ENCODE measurements at regions not wholly inside any gene's neighbourhood (a gene's known extent, or its start where the extent isn't known, plus 50 kb on each side); places are given as distances from the start of the nearest gene placed in this dataset.
"Not testable (repeated sequence)": the region's sequence is repeated elsewhere in the genome, so short reads cannot be mapped to it uniquely, and the experiment has no call there.

- in situ Hi-C loops (cut with HindIII; ENCODE audit: low sequenced_read_pairs) = no loop called here
Measured at GRCh38 chr6:126945812-126946360, 172.6 kb upstream of the RSPO3 start.

- in situ Hi-C loops (cut with HindIII; ENCODE audit: low sequenced_read_pairs) = no loop called here
Measured at GRCh38 chr6:126947070-126947469, 171.4 kb upstream of the RSPO3 start.

GRCh38 chr6:126949786-126950185, 168.7 kb upstream of the RSPO3 start:
- in situ Hi-C loops (cut with HindIII; ENCODE audit: low sequenced_read_pairs) = no loop called here

GRCh38 chr6:126955621-126956020, 162.8 kb upstream of the RSPO3 start:
- in situ Hi-C loops (cut with HindIII; ENCODE audit: low sequenced_read_pairs) = no loop called here

GRCh38 chr6:126957721-126958120, 160.8 kb upstream of the RSPO3 start:
- in situ Hi-C loops (cut with HindIII; ENCODE audit: low sequenced_read_pairs) = no loop called here

GRCh38 chr6:126959765-126960164, 158.7 kb upstream of the RSPO3 start:
- in situ Hi-C loops (cut with HindIII; ENCODE audit: low sequenced_read_pairs) = no loop called here

- in situ Hi-C loops (cut with HindIII; ENCODE audit: low sequenced_read_pairs) = no loop called here
Measured at GRCh38 chr6:126963077-126963809, 155.2 kb upstream of the RSPO3 start.

- in situ Hi-C loops (cut with HindIII; ENCODE audit: low sequenced_read_pairs) = no loop called here
Measured at GRCh38 chr6:126967296-126968005, 151.0 kb upstream of the RSPO3 start.

GRCh38 chr6:126976253-126976797, 142.1 kb upstream of the RSPO3 start:
- in situ Hi-C loops (cut with HindIII; ENCODE audit: low sequenced_read_pairs) = no loop called here

- in situ Hi-C loops (cut with HindIII; ENCODE audit: low sequenced_read_pairs) = no loop called here
Measured at GRCh38 chr6:126983779-126984178, 134.7 kb upstream of the RSPO3 start.

GRCh38 chr6:126988125-126988524, 130.3 kb upstream of the RSPO3 start:
- in situ Hi-C loops (cut with HindIII; ENCODE audit: low sequenced_read_pairs) = not testable (repeated sequence)

- in situ Hi-C loops (cut with HindIII; ENCODE audit: low sequenced_read_pairs) = no loop called here
Measured at GRCh38 chr6:127000631-127001030, 117.8 kb upstream of the RSPO3 start.

- in situ Hi-C loops (cut with HindIII; ENCODE audit: low sequenced_read_pairs) = no loop called here
Measured at GRCh38 chr6:127013865-127014264, 104.6 kb upstream of the RSPO3 start.

GRCh38 chr6:127015858-127016257, 102.6 kb upstream of the RSPO3 start:
- in situ Hi-C loops (cut with HindIII; ENCODE audit: low sequenced_read_pairs) = no loop called here

- in situ Hi-C loops (cut with HindIII; ENCODE audit: low sequenced_read_pairs) = no loop called here
Measured at GRCh38 chr6:127019828-127020227, 98.6 kb upstream of the RSPO3 start.

GRCh38 chr6:127022302-127022701, 96.2 kb upstream of the RSPO3 start:
- in situ Hi-C loops (cut with HindIII; ENCODE audit: low sequenced_read_pairs) = no loop called here

GRCh38 chr6:127023001-127023778, 95.3 kb upstream of the RSPO3 start:
- in situ Hi-C loops (cut with HindIII; ENCODE audit: low sequenced_read_pairs) = no loop called here

- in situ Hi-C loops (cut with HindIII; ENCODE audit: low sequenced_read_pairs) = no loop called here
Measured at GRCh38 chr6:127026247-127026646, 92.2 kb upstream of the RSPO3 start.

- in situ Hi-C loops (cut with HindIII; ENCODE audit: low sequenced_read_pairs) = no loop called here
Measured at GRCh38 chr6:127030111-127030510, 88.4 kb upstream of the RSPO3 start.

GRCh38 chr6:127030836-127031235, 87.6 kb upstream of the RSPO3 start:
- in situ Hi-C loops (cut with HindIII; ENCODE audit: low sequenced_read_pairs) = no loop called here

- in situ Hi-C loops (cut with HindIII; ENCODE audit: low sequenced_read_pairs) = no loop called here
Measured at GRCh38 chr6:127031511-127031910, 87.0 kb upstream of the RSPO3 start.
